IPS-18a (cell line): ENCODE measurements at regions not wholly inside any gene's neighbourhood (a gene's known extent, or its start where the extent isn't known, plus 50 kb on each side); places are given as distances from the start of the nearest gene placed in this dataset.

Experiments
- H3K27ac ChIP-seq: one replicate; pipeline ENCODE4 v1.5.1; 2013; ENCODE audit warnings: low read length
- H3K27me3 ChIP-seq: one replicate; pipeline ENCODE4 v1.6.1; 2013; ENCODE audit warnings: mild to moderate bottlenecking, low read length; ENCODE audit not compliant: control insufficient read depth, insufficient read depth
- H3K36me3 ChIP-seq: one replicate; pipeline ENCODE4 v1.6.1; 2013; ENCODE audit warnings: low read depth, low read length; ENCODE audit not compliant: control insufficient read depth
- H3K4me1 ChIP-seq: one replicate; pipeline ENCODE4 v1.6.1; 2013; ENCODE audit warnings: low read depth, low read length; ENCODE audit not compliant: control insufficient read depth
- H3K4me3 ChIP-seq: one replicate; pipeline ENCODE4 v1.5.1; 2013; ENCODE audit warnings: low read length
- H3K9ac ChIP-seq: one replicate; pipeline ENCODE4 v1.6.1; 2013; ENCODE audit warnings: mild to moderate bottlenecking, low read length, moderate library complexity
- H3K9me3 ChIP-seq: one replicate; pipeline ENCODE4 v1.6.1; 2013; ENCODE audit warnings: low read depth, low read length; ENCODE audit not compliant: control insufficient read depth

DNA sequence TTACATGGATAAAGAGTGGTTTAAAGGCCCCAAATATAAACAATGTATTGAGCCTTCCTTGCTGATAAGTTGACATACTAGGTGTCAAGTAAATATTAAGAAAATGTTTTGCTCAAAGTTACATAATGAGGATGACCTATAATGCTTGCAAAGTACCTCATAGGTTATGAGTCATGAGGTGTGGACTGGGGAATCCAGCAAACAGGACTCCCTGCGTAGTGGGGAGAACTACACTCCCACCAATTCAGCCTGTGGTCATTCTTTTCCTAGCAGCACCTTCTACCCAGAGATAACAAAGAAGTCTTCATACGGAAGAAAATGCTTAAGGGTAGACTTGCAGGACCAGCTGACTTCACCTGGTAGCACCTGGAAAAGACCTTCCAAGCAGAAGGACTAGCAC lies 418.9 kb upstream of the CPEB2 start:
- Histone ChIP-seq H3K9ac (no peak overlapping the region), H3K36me3 (no peaks in the 10 kb centered on the region), H3K4me3 (no peak overlapping the region), H3K27ac (no peak overlapping the region), H3K27me3 (no peaks in the 10 kb centered on the region), H3K4me1 (no peaks in the 10 kb centered on the region), H3K9me3 (no peaks in the 10 kb centered on the region)

DNA sequence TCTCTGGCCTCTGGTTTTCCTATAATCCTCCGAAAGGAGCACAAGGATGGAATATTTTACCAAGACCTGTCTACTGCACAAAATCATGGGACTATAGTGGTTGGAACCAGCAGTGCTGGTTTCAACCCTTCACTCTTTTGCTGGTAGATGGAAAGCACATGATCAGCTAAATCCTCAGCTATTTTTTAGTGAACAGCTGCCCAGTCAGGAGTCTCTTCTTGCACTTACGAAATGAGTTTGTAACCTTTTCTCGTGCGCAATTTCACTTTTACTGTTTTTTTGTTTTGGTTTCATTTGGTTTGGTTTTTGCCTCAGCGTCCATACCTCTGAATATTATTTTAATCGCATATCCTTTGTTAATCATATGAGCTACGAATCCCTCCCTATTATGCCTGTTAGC lies 418.5 kb upstream of the CPEB2 start:
- H3K9ac ChIP-seq = no peak overlapping the region
- no peaks in the 10 kb centered on the region for H3K4me1 ChIP-seq
- no peak overlapping the region for H3K4me3 ChIP-seq
- H3K27me3 ChIP-seq = no peaks in the 10 kb centered on the region
- no peaks in the 10 kb centered on the region for H3K9me3 ChIP-seq
- no peaks in the 10 kb centered on the region for H3K36me3 ChIP-seq
- no peak overlapping the region for H3K27ac ChIP-seq

DNA sequence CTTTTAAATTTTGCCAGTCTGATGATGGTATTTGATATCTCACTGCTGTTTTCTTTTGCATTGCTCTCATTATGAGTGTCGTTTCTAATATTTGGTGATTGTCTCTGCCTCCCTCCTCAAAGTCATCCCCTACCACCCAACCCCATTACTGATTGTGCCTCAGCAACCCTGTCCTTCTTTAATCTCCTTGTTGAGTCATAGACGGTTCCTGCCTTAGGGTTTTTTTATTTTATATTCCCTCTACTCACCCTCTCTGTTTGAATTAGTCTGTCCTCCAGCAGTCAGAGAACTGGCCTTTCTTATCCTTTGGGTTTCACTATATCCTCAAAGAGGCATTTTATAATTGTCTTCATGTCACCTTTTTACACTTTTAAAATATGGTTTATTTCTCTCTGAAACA lies 409.3 kb upstream of the CPEB2 start:
- H3K9ac ChIP-seq = no peak overlapping the region
- H3K27ac ChIP-seq = no peak overlapping the region
- H3K4me1 ChIP-seq = no peaks in the 10 kb centered on the region
- H3K27me3 ChIP-seq = no peaks in the 10 kb centered on the region
- no peak overlapping the region for H3K4me3 ChIP-seq
- no peaks in the 10 kb centered on the region for H3K36me3 ChIP-seq
- no peaks in the 10 kb centered on the region for H3K9me3 ChIP-seq

DNA sequence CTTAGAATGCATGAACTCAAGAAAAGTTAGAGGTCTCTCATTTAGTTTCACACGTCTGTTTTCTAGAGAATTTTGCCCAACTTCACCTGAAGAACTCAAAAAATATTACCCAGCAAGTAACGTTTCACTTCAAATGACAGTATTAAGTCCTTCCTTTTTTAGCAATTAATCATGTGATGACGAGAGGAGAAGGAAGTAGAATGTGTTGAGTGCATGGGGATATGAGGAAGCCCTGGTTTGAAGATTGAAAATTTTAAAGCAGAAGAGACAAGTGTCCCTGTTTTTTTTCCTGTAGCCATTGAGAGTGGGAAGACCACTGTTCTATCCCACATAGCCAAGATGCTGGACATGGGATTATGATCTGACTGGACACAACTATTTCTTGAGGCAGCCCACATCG lies 406.3 kb upstream of the CPEB2 start:
- no peaks in the 10 kb centered on the region for H3K36me3 ChIP-seq
- H3K4me3 ChIP-seq = no peak overlapping the region
- no peaks in the 10 kb centered on the region for H3K4me1 ChIP-seq
- H3K9me3 ChIP-seq = no peaks in the 10 kb centered on the region
- no peak overlapping the region for H3K27ac ChIP-seq
- no peaks in the 10 kb centered on the region for H3K27me3 ChIP-seq
- H3K9ac ChIP-seq = no peak overlapping the region

- Histone ChIP-seq H3K27me3 (no peaks in the 10 kb centered on the region), H3K9ac (no peak overlapping the region), H3K4me1 (no peaks in the 10 kb centered on the region), H3K27ac (no peak overlapping the region), H3K36me3 (no peaks in the 10 kb centered on the region), H3K4me3 (no peak overlapping the region), H3K9me3 (no peaks in the 10 kb centered on the region)
These were observed 405.8 kb upstream of the CPEB2 start for GRCh38 chr4:14596437-14596836.

- H3K9me3 ChIP-seq = no peaks in the 10 kb centered on the region
These were observed 405.4 kb upstream of the CPEB2 start for GRCh38 chr4:14596904-14597303.

GRCh38 chr4:14602206-14602605 lies 400.1 kb upstream of the CPEB2 start:
- no peaks in the 10 kb centered on the region for H3K9me3 ChIP-seq
- no peak overlapping the region for H3K4me3 ChIP-seq
- no peak overlapping the region for H3K27ac ChIP-seq
- H3K9ac ChIP-seq = no peak overlapping the region
- H3K36me3 ChIP-seq = no peaks in the 10 kb centered on the region
- H3K27me3 ChIP-seq = no peaks in the 10 kb centered on the region
- H3K4me1 ChIP-seq = peaks cover 6% of the 10 kb centered on the region

More at GRCh38 chr4:14596904-14597303, 405.4 kb upstream of the CPEB2 start:
- H3K9ac ChIP-seq = no peak overlapping the region
- H3K36me3 ChIP-seq = no peaks in the 10 kb centered on the region
- no peaks in the 10 kb centered on the region for H3K27me3 ChIP-seq
- H3K4me3 ChIP-seq = no peak overlapping the region
- no peak overlapping the region for H3K27ac ChIP-seq
- peaks cover 2% of the 10 kb centered on the region for H3K4me1 ChIP-seq

DNA sequence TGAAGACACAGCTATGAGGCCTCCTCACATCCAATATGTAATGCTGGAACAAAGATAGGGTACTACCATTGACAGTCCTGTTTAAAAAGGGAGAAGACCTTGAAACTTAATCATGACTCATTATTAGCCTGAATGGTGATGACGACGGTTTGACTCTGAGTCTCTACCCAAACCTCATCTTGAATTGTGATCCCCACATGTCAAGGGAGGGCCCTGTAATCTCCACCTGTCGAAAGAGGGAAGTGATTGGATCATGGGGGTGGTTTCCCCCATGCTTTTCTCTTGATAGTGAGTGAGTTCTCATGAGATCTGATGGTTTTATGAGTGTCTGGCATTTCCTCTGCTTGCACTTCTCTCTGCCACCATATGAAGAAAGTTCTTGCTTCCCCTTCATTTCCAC lies 395.3 kb upstream of the CPEB2 start:
- Histone ChIP-seq H3K27me3 (no peaks in the 10 kb centered on the region), H3K36me3 (no peaks in the 10 kb centered on the region), H3K4me1 (peaks cover 3% of the 10 kb centered on the region), H3K9me3 (no peaks in the 10 kb centered on the region), H3K27ac (no peak overlapping the region), H3K9ac (no peak overlapping the region), H3K4me3 (no peak overlapping the region)

- Histone ChIP-seq H3K9me3 (no peaks in the 10 kb centered on the region), H3K9ac (no peak overlapping the region), H3K27ac (no peak overlapping the region), H3K27me3 (no peaks in the 10 kb centered on the region), H3K4me1 (no peaks in the 10 kb centered on the region), H3K36me3 (no peaks in the 10 kb centered on the region), H3K4me3 (no peak overlapping the region)
These were observed 394.7 kb upstream of the CPEB2 start for GRCh38 chr4:14607578-14607977.

DNA sequence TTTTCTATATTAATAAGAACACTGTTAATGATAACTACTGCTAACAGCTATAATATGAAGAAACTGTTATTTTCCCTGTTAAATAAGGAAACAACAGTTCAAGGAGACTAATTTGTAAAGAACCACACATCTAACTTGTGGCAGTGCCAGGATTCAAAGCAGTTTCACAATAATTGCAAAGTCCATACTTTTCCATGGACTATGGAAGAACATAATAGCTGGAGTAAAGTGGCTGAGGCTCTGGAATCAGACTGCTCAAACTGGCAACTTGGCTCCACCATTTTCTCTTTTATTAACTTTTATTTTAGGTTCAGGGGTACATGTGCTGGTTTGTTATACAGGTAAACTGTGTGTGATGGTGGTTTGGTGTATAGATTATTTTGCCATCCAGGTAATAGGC lies 393.7 kb upstream of the CPEB2 start:
- Histone ChIP-seq H3K4me1 (no peaks in the 10 kb centered on the region), H3K4me3 (no peak overlapping the region), H3K36me3 (no peaks in the 10 kb centered on the region), H3K9ac (no peak overlapping the region), H3K27me3 (no peaks in the 10 kb centered on the region), H3K9me3 (no peaks in the 10 kb centered on the region), H3K27ac (no peak overlapping the region)

GRCh38 chr4:14614840-14615239 lies 387.4 kb upstream of the CPEB2 start:
- Histone ChIP-seq H3K9ac (no peak overlapping the region), H3K36me3 (no peaks in the 10 kb centered on the region), H3K27ac (no peak overlapping the region), H3K27me3 (no peaks in the 10 kb centered on the region), H3K9me3 (no peaks in the 10 kb centered on the region), H3K4me3 (no peak overlapping the region), H3K4me1 (peaks cover 1% of the 10 kb centered on the region)

GRCh38 chr4:14615671-14616070 lies 386.6 kb upstream of the CPEB2 start:
- no peak overlapping the region for H3K9ac ChIP-seq
- H3K4me1 ChIP-seq = peaks cover 9% of the 10 kb centered on the region
- H3K9me3 ChIP-seq = no peaks in the 10 kb centered on the region
- H3K27me3 ChIP-seq = no peaks in the 10 kb centered on the region
- H3K4me3 ChIP-seq = no peak overlapping the region
- no peaks in the 10 kb centered on the region for H3K36me3 ChIP-seq
- H3K27ac ChIP-seq = no peak overlapping the region
